SK-N-MC (cell line): ENCODE measurements at regions not wholly inside any gene's neighbourhood (a gene's known extent, or its start where the extent isn't known, plus 50 kb on each side); places are given as distances from the start of the nearest gene placed in this dataset.
A peak's percentile ranks its signal among the peaks of the same experiment; 100 is the strongest.

Experiments used
- DNase-seq: peaks from one replicate; pipeline ENCODE4 v3.0.0-alpha.2; 2011; ENCODE audit warnings: low read depth, low spot score
- H3K27ac ChIP-seq: fragments of 200-600 bp; sonication (generic); 2 replicates; pipeline ENCODE4 v1.5.1; 2016; ENCODE audit warnings: mixed run types
- H3K36me3 ChIP-seq: fragments of 200-600 bp; sonication (generic); 2 replicates; pipeline ENCODE4 v1.6.1; 2017; ENCODE audit warnings: antibody characterized with exemption, low read length, mixed read lengths; ENCODE audit not compliant: insufficient read depth
- H3K4me3 ChIP-seq: fragments of 200-600 bp; sonication (generic); 2 replicates; pipeline ENCODE4 v1.5.1; 2016
- H3K9ac ChIP-seq: fragments of 200-600 bp; sonication (generic); 2 replicates; pipeline ENCODE4 v1.8.0; 2017; ENCODE audit warnings: mixed run types, mixed read lengths; ENCODE audit not compliant: insufficient read length
- H3K9me3 ChIP-seq: fragments of 200-600 bp; sonication (generic); 2 replicates; pipeline ENCODE4 v1.6.1; 2017; ENCODE audit warnings: low read depth, mild to moderate bottlenecking, antibody characterized with exemption, low read length, moderate library complexity, mixed read lengths
- EZH2 ChIP-seq: fragments of 200-600 bp; sonication (generic); IDR thresholded peaks from one replicate; pipeline ENCODE4 v1.6.1; 2017; ENCODE audit warnings: antibody characterized with exemption
- FOXP2 ChIP-seq: optimal IDR thresholded peaks from 2 replicates; pipeline ENCODE3; 2011; ENCODE audit warnings: mild to moderate bottlenecking, moderate library complexity; ENCODE audit not compliant: insufficient read depth; ENCODE audit errors: extremely low read length, control extremely low read depth
- POLR2AphosphoS5 ChIP-seq: IDR thresholded peaks from 2 replicates; pipeline ENCODE4 v1.6.1; 2012; ENCODE audit warnings: mild to moderate bottlenecking, low read depth, low read length, borderline replicate concordance

DNA sequence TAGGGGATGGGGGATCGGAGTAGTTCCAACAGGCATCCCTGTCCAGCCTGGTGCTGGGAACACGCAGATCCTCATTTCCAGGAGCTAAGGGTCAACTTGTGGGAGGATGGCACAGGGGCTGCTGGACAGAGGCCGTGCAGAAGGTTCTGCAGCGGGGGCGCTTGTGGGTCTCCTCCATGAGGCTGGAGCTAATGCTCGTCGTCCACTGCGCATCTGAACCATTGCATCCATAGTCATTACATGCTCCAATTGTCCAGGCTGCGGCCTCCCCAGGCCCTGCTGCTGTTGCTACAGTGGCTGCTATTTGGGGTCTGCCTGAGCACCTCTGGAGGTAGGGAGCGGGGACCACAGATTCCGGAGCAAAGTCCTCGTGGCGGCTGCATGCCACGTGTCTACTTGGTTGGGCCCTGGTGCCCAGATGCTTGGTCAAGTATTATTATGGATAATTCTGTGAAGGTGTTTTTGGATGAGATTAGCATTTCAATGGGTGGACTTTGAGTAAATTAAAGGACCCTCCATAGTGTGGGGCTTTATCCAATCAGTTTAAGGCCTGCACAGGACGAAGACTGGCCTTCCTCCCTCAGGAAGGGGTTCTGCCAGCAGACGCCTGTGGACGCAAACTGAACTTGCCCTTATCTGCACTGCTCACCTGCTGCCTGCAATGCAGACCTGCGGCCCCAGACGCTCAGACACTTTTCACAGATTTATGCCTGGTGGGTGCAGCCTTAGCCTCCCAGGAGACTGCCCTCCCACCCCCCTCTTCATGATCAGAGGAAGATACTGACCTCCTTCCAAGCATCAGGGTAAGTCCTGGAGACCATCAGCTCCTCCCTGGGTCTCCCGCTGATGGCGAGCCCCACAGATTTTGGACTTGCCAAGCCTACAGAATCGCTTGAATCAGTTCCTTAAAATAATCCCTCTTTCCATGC lies 127.5 kb upstream of the IRX4 start:
- Histone ChIP-seq H3K4me3 (no peak overlapping the region), H3K9ac (no peak overlapping the region), H3K27ac (no peak overlapping the region), H3K9me3 (no peaks in the 10 kb centered on the region), H3K36me3 (no peaks in the 10 kb centered on the region)
- TF ChIP-seq POLR2AphosphoS5 (no peak), EZH2 (no peak)
- no peak for DNase-seq

DNA sequence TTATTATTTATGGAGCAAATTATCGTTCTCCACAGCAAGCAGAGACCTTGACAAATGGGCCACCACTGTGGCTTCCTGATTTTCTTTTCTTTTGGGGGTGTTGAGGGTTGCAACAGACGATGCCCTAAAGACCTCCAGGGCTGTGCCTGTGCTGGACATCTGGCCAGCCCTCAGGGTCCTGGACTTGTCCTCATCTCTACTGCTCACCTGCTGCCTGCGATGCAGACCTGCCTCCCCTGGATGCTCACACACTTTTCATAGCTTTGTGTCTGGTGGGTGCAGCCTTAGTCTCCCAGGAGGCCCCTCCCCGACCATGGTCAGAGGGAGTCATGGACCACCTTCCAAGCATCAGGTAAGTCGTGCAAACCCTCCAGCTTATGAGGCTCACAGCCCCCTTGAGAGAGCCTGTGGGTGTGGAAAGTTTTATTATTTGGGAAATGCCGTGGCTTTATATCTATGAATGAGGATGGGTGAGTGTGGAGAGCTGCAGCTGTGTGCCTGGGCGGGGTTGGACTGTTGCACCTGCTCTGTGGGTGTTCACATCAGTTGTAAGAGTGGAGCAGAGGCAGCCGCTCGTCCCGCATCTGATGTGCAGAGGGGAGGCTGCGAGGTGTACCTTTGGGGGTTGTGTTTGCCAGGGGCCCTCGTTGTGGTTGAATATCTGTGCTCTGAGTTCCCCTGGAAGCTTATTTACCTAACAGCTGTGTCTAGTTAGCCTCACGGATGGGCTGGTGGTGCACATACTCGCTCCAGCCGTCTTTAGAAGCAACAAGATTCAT lies 126.3 kb upstream of the IRX4 start:
- Histone ChIP-seq H3K27ac (no peak overlapping the region), H3K36me3 (no peaks in the 10 kb centered on the region), H3K4me3 (no peak overlapping the region), H3K9ac (no peak overlapping the region), H3K9me3 (no peaks in the 10 kb centered on the region)
- no peak for DNase-seq
- TF ChIP-seq POLR2AphosphoS5 (no peak), EZH2 (no peak), FOXP2 (no peak)

DNA sequence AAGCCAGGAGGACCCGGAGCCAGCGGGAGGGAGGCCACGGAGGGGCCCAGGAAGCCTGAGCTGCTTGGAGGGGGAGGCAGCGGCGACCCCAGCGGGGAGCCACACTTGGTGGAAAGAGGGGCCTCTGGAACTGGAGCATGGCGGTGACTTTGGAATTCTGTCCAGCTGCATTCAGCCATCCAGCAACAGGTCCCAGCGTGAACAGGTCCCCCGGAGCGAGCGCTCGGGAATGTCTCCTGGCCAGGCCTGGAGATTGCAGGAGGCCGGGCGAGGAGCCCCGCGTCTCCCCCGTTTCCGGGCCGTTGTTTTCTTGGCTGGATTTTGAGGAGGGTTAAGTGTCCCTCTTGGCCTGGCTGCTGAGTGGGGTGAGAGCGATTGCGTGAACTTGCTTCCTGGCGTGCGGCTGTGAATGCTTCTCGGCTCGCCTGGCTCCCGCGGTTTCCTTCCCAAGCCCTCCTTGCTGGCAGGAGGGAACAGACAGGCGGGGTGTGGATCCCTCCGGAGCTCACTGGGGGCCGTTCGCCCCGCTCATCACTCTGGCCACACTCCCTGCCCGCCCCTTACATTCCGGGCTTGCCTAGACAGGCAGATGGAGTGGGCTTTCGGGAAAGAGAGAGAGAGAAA lies 125.3 kb upstream of the IRX4 start:
- TF ChIP-seq FOXP2, result no peak
- no peak for TF ChIP-seq EZH2
- TF ChIP-seq POLR2AphosphoS5, result no peak
- H3K9me3 ChIP-seq, result no peaks in the 10 kb centered on the region
- H3K36me3 ChIP-seq, result no peaks in the 10 kb centered on the region
- no peak for DNase-seq
- no peak overlapping the region for H3K9ac ChIP-seq
- no peak overlapping the region for H3K27ac ChIP-seq
- H3K4me3 ChIP-seq, result no peak overlapping the region

DNA sequence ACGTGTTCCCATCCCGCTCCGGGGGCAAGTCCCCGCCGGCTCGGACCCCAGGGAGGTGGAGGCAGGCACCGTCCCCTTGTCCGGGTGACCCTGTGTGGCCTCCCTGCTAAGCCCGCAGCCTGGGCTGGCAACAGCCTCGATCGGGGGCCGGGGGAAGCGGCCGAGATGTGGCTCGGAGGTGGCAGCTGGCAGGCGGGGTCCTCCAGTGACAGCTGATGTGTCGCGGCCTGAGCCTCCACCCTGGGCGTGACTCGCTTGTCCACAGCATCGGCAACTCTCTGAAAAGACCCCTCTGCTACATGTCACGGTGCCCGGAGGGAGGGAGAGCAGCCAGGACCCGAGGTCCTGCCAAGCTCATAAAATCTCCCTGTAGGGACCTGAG lies 124.8 kb upstream of the IRX4 start:
- no peak for DNase-seq
- TF ChIP-seq POLR2AphosphoS5 (no peak), EZH2 (peak; percentile 12)
- no peaks in the 10 kb centered on the region for H3K9me3 ChIP-seq
- no peak overlapping the region for H3K9ac ChIP-seq
- H3K27ac ChIP-seq, result no peak overlapping the region
- H3K36me3 ChIP-seq, result no peaks in the 10 kb centered on the region
- no peak overlapping the region for H3K4me3 ChIP-seq

DNA sequence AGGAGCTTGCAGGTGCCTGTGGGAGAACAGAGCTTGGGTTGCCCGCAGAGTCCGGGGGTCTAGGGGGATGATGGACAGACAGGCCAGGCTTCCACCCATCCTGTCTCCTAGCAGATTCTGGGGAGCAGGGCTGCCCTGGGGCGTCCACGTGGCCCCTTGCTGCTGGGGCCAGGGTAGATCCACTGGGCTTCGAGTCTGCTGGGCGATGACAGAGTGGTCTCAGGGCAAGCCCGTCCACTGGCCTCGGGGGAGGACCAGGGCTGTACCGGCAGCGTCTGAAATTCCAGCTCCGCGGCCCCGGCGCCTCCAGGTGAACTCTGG lies 124.2 kb upstream of the IRX4 start:
- TF ChIP-seq POLR2AphosphoS5, result no peak
- TF ChIP-seq EZH2, result no peak
- no peak for TF ChIP-seq FOXP2
- DNase-seq, result no peak
- Histone ChIP-seq H3K36me3 (no peaks in the 10 kb centered on the region), H3K9ac (no peak overlapping the region), H3K4me3 (no peak overlapping the region), H3K9me3 (no peaks in the 10 kb centered on the region), H3K27ac (no peak overlapping the region)

DNA sequence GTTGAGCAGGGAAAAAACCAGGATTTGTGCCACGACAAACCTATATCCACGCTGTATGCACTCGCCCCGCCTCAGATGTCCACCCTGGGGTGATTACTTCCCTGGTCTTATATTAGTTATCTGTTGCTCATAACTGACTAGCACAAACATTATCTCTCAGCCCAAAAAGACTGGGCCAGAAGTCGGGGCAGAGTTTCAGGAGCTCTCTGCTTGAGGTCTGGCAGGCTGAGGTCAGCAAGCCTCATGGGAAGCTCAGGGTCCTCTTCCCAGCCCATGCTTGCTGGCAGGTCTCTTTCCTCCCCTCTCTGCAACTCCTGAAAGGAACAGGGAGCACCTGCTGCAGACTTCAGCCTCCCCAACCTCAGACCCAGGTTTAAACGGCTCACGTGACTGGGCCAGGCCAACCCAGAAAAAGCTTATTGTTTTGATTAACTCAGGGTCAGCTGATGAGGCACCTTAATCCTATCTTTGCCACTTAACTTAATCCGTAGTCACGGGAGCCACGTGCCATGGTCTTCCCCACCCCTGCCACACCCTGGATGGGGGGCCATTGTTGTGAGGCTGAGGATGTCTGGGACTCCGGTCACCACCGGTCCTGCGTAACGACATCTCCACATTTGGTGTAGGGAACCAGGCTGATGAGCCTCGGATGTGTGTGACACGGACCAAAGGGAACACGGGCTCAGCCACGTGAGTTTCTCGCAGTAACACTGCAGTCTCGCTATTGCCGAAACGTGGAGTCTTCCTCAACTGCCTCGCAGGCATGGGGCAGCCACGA lies 123.7 kb upstream of the IRX4 start:
- DNase-seq, result no peak
- Histone ChIP-seq H3K9me3 (no peaks in the 10 kb centered on the region), H3K4me3 (no peak overlapping the region), H3K36me3 (no peaks in the 10 kb centered on the region), H3K9ac (no peak overlapping the region), H3K27ac (no peak overlapping the region)
- TF ChIP-seq FOXP2 (no peak), EZH2 (no peak), POLR2AphosphoS5 (no peak)

DNA sequence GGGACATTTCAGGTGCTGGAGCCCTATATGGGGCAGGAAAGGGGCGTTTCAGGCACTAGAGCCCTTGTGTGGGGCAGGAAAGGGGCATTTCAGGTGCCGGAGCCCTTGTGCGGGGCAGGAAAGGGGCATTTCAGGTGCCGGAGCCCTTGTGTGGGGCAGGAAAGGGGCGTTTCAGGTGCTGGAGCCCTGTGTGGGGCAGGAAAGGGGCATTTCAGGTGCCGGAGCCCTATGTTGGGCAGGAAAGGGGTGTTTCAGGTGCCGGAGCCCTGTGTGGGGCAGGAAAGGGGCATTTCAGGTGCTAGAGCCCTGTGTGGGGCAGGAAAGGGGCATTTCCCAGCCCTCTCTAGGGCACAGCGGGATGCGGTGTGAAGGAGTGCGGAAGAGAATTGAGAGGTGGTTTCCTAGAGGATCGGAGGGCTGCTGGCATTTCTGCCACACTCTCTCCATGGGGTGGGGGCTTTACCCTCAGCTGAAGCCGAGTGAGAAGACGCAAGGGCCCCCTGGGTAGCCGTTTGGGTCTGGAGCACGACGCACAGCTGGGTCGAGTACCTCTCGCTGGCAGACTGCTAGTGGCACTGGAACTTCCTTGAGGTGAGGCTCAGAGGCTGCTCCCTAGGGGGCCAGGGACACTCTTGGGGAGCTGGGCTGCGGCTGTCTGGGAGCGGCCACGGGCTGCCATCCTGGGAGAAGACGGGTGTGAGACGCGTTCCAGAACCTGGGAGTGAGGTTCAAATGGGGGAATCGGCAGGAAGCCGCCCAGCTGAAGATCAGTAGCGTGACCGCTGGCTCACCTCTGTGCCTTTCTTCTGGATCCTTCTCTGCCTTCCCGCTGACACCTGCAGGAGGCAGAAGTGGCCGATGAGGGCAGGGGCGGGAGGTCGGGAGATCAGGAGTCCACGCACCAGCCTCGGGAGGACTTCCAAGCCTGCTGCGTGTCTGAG lies 122.6 kb upstream of the IRX4 start:
- no peak for DNase-seq
- TF ChIP-seq FOXP2, result no peak
- no peak for TF ChIP-seq POLR2AphosphoS5
- TF ChIP-seq EZH2, result no peak
- no peak overlapping the region for H3K4me3 ChIP-seq
- no peaks in the 10 kb centered on the region for H3K9me3 ChIP-seq
- H3K27ac ChIP-seq, result no peak overlapping the region
- no peak overlapping the region for H3K9ac ChIP-seq
- no peaks in the 10 kb centered on the region for H3K36me3 ChIP-seq
